ENCODE measurements at regions not wholly inside any gene's neighbourhood (a gene's known extent, or its start where the extent isn't known, plus 50 kb on each side); places are given as distances from the start of the nearest gene placed in this dataset.

GRCh38 chrX:39758791-39759525 lies 338.8 kb downstream of the BCOR start:
- WGBS, 2 donors: 79 to 86% methylated on average over 10 to 17 of the region's 17 CpGs
- H3K9me3 ChIP-seq: no peaks in the 10 kb centered on the region
- no peak for DNase-seq (ENCODE audit: low spot score in 2 of 2)
- H3K27ac ChIP-seq: peak overlapping the region; percentile 50 to 84 (median 72)
- TF ChIP-seq POLR2A (IDR thresholded peaks at IDR 0.05): no peak
- TF ChIP-seq, protein P1, sequence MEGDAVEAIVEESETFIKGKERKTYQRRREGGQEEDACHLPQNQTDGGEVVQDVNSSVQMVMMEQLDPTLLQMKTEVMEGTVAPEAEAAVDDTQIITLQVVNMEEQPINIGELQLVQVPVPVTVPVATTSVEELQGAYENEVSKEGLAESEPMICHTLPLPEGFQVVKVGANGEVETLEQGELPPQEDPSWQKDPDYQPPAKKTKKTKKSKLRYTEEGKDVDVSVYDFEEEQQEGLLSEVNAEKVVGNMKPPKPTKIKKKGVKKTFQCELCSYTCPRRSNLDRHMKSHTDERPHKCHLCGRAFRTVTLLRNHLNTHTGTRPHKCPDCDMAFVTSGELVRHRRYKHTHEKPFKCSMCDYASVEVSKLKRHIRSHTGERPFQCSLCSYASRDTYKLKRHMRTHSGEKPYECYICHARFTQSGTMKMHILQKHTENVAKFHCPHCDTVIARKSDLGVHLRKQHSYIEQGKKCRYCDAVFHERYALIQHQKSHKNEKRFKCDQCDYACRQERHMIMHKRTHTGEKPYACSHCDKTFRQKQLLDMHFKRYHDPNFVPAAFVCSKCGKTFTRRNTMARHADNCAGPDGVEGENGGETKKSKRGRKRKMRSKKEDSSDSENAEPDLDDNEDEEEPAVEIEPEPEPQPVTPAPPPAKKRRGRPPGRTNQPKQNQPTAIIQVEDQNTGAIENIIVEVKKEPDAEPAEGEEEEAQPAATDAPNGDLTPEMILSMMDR (IDR thresholded peaks at IDR 0.05): no peak
- no peak for TF ChIP-seq EP300 (IDR thresholded peaks at IDR 0.05)
- H3K4me3 ChIP-seq: no peak overlapping the region
- H3K4me1 ChIP-seq: peaks cover 0 to 45% (median 5%) of the 10 kb centered on the region in 4 donors
- H3K27me3 ChIP-seq: no peaks in the 10 kb centered on the region
- H3K36me3 ChIP-seq: no peaks in the 10 kb centered on the region

GRCh38 chrX:39759526-39760224 lies 338.1 kb downstream of the BCOR start:
- peaks cover 0 to 43% (median 5%) of the 10 kb centered on the region in 4 donors for H3K4me1 ChIP-seq
- H3K9me3 ChIP-seq: no peaks in the 10 kb centered on the region
- TF ChIP-seq, protein P1 (IDR thresholded peaks at IDR 0.05): no peak
- TF ChIP-seq POLR2A (IDR thresholded peaks at IDR 0.05) (no peak), EP300 (IDR thresholded peaks at IDR 0.05) (peak in 1 of 2 donors; percentile 15)
- DNase-seq (ENCODE audit: low spot score in 2 of 2): peak in 1 of 2 donors; percentile 15
- H3K36me3 ChIP-seq: no peaks in the 10 kb centered on the region
- H3K27ac ChIP-seq: peak overlapping the region; percentile 50 to 84 (median 72)
- H3K4me3 ChIP-seq: no peak overlapping the region
- WGBS, 2 donors: 11 to 33% methylated on average over 4 to 13 of the region's 15 CpGs
- no peaks in the 10 kb centered on the region for H3K27me3 ChIP-seq

DNA sequence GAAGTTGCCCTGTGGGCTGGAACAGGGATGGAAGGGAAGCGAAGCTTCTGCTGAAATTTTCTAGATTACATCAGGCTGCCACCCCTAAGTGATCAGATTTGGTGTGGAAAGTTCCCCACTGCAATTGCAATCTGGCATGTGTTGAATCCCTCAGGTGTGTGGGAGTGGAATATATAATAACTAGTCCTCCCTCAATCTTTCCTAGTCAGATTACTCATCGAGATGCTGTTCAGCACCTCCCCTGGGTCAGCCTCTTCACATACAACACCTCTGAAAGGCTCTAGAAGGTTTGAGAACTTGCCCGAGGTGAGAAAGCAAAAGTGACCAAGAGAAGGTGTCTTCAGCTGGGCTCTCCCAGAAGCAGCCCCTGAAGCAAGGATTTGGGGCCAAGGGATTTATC lies 336.8 kb downstream of the BCOR start:
- WGBS, 2 donors: 73 to 100% methylated on average over 2 to 3 of the region's 3 CpGs
- Histone ChIP-seq H3K36me3 (no peaks in the 10 kb centered on the region), H3K4me1 (peaks cover 0 to 31% (median 2%) of the 10 kb centered on the region in 4 donors), H3K27ac (peak overlapping the region in 1 of 4 donors; percentile 84), H3K9me3 (no peaks in the 10 kb centered on the region), H3K27me3 (no peaks in the 10 kb centered on the region), H3K4me3 (no peak overlapping the region)
- TF ChIP-seq EP300 (IDR thresholded peaks at IDR 0.05) (no peak), POLR2A (IDR thresholded peaks at IDR 0.05) (no peak)
- TF ChIP-seq, protein P1 (IDR thresholded peaks at IDR 0.05): no peak
- no peak for DNase-seq (ENCODE audit: low spot score in 2 of 2)

GRCh38 chrX:39762266-39762841 lies 335.4 kb downstream of the BCOR start:
- 60 to 68% methylated on average over 5 of the region's 5 CpGs for WGBS, 2 donors
- no peak overlapping the region for H3K27ac ChIP-seq

More at GRCh38 chrX:39762266-39762841, 335.4 kb downstream of the BCOR start:
- H3K4me3 ChIP-seq: no peak overlapping the region
- no peak for DNase-seq (ENCODE audit: low spot score in 2 of 2)
- no peaks in the 10 kb centered on the region for H3K36me3 ChIP-seq
- H3K9me3 ChIP-seq: no peaks in the 10 kb centered on the region
- H3K4me1 ChIP-seq: peaks cover 0 to 22% (median 2%) of the 10 kb centered on the region in 4 donors
- no peaks in the 10 kb centered on the region for H3K27me3 ChIP-seq
- TF ChIP-seq EP300 (IDR thresholded peaks at IDR 0.05) (no peak), POLR2A (IDR thresholded peaks at IDR 0.05) (no peak)
- TF ChIP-seq, protein P1 (IDR thresholded peaks at IDR 0.05): no peak
